ENCODE measurements at regions not wholly inside any gene's neighbourhood (a gene's known extent, or its start where the extent isn't known, plus 50 kb on each side); places are given as distances from the start of the nearest gene placed in this dataset.

GRCh38 chr9:109653470-109653869 is 126.5 kb upstream of the PALM2AKAP2 start:
- TF ChIP-seq CTCF (IDR thresholded peaks at IDR 0.05; ENCODE audit: low read depth, low read length, missing input control), result no peak
- no peak for TF ChIP-seq MAX (IDR thresholded peaks at IDR 0.05)

Data from liver (tissue), 2 donors.